ENCODE measurements at regions not wholly inside any gene's neighbourhood (a gene's known extent, or its start where the extent isn't known, plus 50 kb on each side); places are given as distances from the start of the nearest gene placed in this dataset.

DNA sequence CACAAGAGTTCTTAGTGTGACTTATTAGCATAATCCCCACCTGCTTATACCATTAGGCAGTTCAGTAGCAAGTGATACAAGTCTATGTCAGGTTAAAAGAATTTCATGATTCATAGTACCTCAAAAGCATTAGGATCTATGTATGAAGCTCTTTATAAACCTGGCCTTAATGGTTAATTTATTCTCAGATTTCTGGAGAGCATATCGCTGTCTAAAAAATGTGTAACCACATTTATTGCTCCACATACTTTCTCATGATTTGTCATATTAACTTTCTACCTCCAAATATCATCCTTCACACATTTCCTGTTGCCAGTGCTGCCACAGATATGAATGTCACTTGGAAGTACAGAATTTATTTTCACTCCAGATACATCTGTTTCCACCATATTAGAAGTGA lies 332.8 kb upstream of the MAP2 start:
- TF ChIP-seq, protein P1, sequence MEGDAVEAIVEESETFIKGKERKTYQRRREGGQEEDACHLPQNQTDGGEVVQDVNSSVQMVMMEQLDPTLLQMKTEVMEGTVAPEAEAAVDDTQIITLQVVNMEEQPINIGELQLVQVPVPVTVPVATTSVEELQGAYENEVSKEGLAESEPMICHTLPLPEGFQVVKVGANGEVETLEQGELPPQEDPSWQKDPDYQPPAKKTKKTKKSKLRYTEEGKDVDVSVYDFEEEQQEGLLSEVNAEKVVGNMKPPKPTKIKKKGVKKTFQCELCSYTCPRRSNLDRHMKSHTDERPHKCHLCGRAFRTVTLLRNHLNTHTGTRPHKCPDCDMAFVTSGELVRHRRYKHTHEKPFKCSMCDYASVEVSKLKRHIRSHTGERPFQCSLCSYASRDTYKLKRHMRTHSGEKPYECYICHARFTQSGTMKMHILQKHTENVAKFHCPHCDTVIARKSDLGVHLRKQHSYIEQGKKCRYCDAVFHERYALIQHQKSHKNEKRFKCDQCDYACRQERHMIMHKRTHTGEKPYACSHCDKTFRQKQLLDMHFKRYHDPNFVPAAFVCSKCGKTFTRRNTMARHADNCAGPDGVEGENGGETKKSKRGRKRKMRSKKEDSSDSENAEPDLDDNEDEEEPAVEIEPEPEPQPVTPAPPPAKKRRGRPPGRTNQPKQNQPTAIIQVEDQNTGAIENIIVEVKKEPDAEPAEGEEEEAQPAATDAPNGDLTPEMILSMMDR (IDR thresholded peaks at IDR 0.05), result no peak
- TF ChIP-seq POLR2A (IDR thresholded peaks at IDR 0.05), result no peak
